DND-41 (cell line): ENCODE measurements at regions not wholly inside any gene's neighbourhood (a gene's known extent, or its start where the extent isn't known, plus 50 kb on each side); places are given as distances from the start of the nearest gene placed in this dataset.

Experiments
- EZH2 ChIP-seq: IDR thresholded peaks from 3 replicates; pipeline ENCODE4 v1.6.1; 2012; ENCODE audit warnings: borderline replicate concordance, low read depth, mild to moderate bottlenecking, moderate library complexity, low read length, inconsistent platforms; ENCODE audit not compliant: severe bottlenecking
- TF ChIP-seq, protein P1 (sequence below): IDR thresholded peaks from 2 replicates; pipeline ENCODE4 v1.5.1; 2012; ENCODE audit warnings: borderline replicate concordance, low read length, moderate library complexity, mild to moderate bottlenecking; ENCODE audit not compliant: poor library complexity, severe bottlenecking; ENCODE audit errors: extremely low read depth

DNA sequence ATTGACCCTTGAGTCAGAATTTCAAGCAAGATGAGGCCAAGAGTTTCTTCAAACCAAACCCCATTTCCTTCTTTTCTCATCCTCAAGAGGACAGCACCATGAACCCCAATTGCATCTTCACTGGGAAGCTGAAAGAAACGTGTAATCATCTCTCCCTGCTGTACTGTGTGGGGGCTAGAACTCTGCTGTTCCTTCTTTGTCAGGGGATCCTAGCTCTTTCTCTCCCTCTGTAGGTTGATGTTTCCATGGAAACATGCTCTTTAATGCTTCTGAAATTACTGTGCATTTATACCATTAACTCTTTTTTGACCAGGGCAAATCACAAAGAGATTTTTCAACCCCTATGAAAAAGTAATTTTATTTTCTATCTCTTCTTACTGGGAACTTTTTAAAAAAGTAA, 295.1 kb downstream of the GRIN2B start:
- TF ChIP-seq, protein P1, sequence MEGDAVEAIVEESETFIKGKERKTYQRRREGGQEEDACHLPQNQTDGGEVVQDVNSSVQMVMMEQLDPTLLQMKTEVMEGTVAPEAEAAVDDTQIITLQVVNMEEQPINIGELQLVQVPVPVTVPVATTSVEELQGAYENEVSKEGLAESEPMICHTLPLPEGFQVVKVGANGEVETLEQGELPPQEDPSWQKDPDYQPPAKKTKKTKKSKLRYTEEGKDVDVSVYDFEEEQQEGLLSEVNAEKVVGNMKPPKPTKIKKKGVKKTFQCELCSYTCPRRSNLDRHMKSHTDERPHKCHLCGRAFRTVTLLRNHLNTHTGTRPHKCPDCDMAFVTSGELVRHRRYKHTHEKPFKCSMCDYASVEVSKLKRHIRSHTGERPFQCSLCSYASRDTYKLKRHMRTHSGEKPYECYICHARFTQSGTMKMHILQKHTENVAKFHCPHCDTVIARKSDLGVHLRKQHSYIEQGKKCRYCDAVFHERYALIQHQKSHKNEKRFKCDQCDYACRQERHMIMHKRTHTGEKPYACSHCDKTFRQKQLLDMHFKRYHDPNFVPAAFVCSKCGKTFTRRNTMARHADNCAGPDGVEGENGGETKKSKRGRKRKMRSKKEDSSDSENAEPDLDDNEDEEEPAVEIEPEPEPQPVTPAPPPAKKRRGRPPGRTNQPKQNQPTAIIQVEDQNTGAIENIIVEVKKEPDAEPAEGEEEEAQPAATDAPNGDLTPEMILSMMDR: no peak
- no peak for TF ChIP-seq EZH2
